Lung (tissue), 11 donors: ENCODE measurements at regions not wholly inside any gene's neighbourhood (a gene's known extent, or its start where the extent isn't known, plus 50 kb on each side); places are given as distances from the start of the nearest gene placed in this dataset.

Experiments used
- ATAC-seq: fragments of 200-7000 bp; cut with Tn5 transposase; one replicate; pipeline ENCODE4 v1.9.1; 2020; ENCODE audit warnings: moderate number of reproducible peaks; ENCODE audit not compliant: insufficient read depth, low FRiP score
- DNase-seq, 3 donors: peaks; one replicate each; pipeline ENCODE4 v3.0.0-alpha.2; 2013 to 2017
- H3K27ac ChIP-seq, 2 donors: one replicate each; pipeline ENCODE4 v1.5.1; 2013; ENCODE audit warnings: mild to moderate bottlenecking in 2 of 2, moderate library complexity in 2 of 2, control low read depth in 1 of 2, inconsistent platforms in 1 of 2, low read depth in 1 of 2, low read length in 1 of 2
- H3K27me3 ChIP-seq, 3 donors: one replicate each; pipeline ENCODE4 v1.5.1; 2013; ENCODE audit warnings: low read length in 2 of 3; ENCODE audit not compliant: control insufficient read depth in 3 of 3, insufficient read depth in 3 of 3
- H3K36me3 ChIP-seq, 4 donors: one replicate each; pipeline ENCODE4 v1.5.1; 2013; ENCODE audit warnings: low read length in 4 of 4, mild to moderate bottlenecking in 1 of 4, moderate library complexity in 1 of 4; ENCODE audit not compliant: control insufficient read depth in 4 of 4, insufficient read depth in 4 of 4
- H3K4me1 ChIP-seq, 5 donors: one replicate each; pipeline ENCODE4 v1.5.1; 2013; ENCODE audit warnings: low read length in 5 of 5, mild to moderate bottlenecking in 2 of 5, moderate library complexity in 1 of 5; ENCODE audit not compliant: control insufficient read depth in 5 of 5, insufficient read depth in 5 of 5
- H3K4me3 ChIP-seq: one replicate; pipeline ENCODE4 v1.5.1; 2013; ENCODE audit warnings: mild to moderate bottlenecking, control low read depth, moderate library complexity
- H3K9ac ChIP-seq, 2 donors: one replicate each; pipeline ENCODE4 v1.5.1; 2013; ENCODE audit warnings: low read length in 2 of 2, control low read depth in 1 of 2; ENCODE audit not compliant: insufficient read depth in 1 of 2
- H3K9me3 ChIP-seq, 4 donors: one replicate each; pipeline ENCODE4 v1.5.1; 2013; ENCODE audit warnings: low read length in 3 of 4, mild to moderate bottlenecking in 1 of 4, moderate library complexity in 1 of 4; ENCODE audit not compliant: control insufficient read depth in 4 of 4, insufficient read depth in 3 of 4
- CTCF ChIP-seq: IDR thresholded peaks from 2 replicates; pipeline ENCODE4 v1.5.1; 2012; ENCODE audit warnings: mild to moderate bottlenecking; ENCODE audit errors: control extremely low read depth, extremely low read depth
- WGBS, 2 donors: extraction: QIAGEN DNeasy Blood & Tissue Kit; methylation state at CpG; one replicate each; pipeline ENCODE4 v1.1.7; 2013; 5-methylcytosine and 5-hydroxymethylcytosine counted together
- donor health status: control.
- donor health status: control.
- donor health status: Bipolar disorder and iron deficiency.
- donor health status: healthy.
- donor health status: DM: yes; HTN: yes; CAD: no.

DNA sequence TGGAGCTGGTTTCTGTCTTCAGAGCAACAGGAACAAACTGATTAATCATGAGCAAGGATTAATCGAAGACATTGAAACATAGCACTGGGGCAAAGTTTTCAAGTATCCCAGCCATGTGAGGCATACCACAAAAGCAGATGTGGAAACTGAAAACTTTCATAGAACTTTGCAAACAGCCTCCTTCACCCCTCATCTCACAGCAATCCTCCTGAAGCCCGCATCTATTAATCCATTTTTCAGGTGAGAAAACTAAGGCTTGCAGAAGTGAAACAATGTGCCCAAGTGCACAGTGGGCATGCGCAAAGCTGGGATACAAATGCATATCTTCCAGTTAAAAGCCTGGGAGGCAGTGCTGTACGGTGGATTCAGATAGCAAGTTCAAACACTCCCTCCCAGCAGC, 58.6 kb upstream of the HMGXB4 start:
- TF ChIP-seq CTCF, result no peak
- 68 to 81% methylated on average over 4 of the region's 4 CpGs for WGBS, 2 donors
- no peak overlapping the region for H3K9ac ChIP-seq
- ATAC-seq (no peak), DNase-seq (no peak)
- no peaks in the 10 kb centered on the region for H3K4me1 ChIP-seq
- no peak overlapping the region for H3K4me3 ChIP-seq
- peaks cover 0 to 10% (median 3%) of the 10 kb centered on the region in 3 donors for H3K27me3 ChIP-seq
- H3K9me3 ChIP-seq, result no peaks in the 10 kb centered on the region
- H3K36me3 ChIP-seq, result no peaks in the 10 kb centered on the region
- no peak overlapping the region for H3K27ac ChIP-seq

DNA sequence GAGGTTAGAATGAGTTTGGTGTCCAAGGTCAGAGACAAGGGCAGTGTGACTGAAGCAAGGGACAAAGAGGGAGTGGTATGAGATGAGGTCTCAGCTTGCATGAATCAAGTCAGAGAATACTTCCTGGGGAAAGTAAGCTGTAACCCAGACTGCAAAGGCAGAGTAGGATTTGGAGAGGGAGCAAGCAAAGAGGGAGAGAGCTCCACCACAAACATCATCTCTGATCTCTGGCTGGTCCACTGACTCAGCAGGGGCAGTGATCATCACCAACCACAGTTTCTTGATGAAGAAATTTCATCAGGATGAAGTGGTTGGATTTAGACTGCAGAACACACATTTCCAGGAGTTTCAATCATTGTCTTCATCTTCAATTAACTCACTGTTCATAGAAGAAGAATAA, 54.9 kb upstream of the HMGXB4 start:
- H3K9me3 ChIP-seq, result no peaks in the 10 kb centered on the region
- DNase-seq, result no peak

GRCh38 chr22:35203583-35203982, 53.7 kb upstream of the HMGXB4 start:
- Histone ChIP-seq H3K9ac (no peak overlapping the region), H3K27me3 (peaks cover 0 to 6% (median 3%) of the 10 kb centered on the region in 3 donors), H3K9me3 (no peaks in the 10 kb centered on the region), H3K4me3 (no peak overlapping the region), H3K4me1 (no peaks in the 10 kb centered on the region), H3K27ac (no peak overlapping the region), H3K36me3 (no peaks in the 10 kb centered on the region)
- no peak for DNase-seq
- ATAC-seq, result no peak
- WGBS, 2 donors, result 80 to 93% methylated on average over 2 of the region's 2 CpGs
- no peak for TF ChIP-seq CTCF

More for the DNA sequence above, 54.9 kb upstream of the HMGXB4 start:
- no peak for ATAC-seq
- H3K4me1 ChIP-seq, result no peaks in the 10 kb centered on the region
- no peak overlapping the region for H3K27ac ChIP-seq
- peaks cover 0 to 10% (median 3%) of the 10 kb centered on the region in 3 donors for H3K27me3 ChIP-seq
- no peaks in the 10 kb centered on the region for H3K36me3 ChIP-seq
- no peak overlapping the region for H3K4me3 ChIP-seq
- H3K9ac ChIP-seq, result no peak overlapping the region
- TF ChIP-seq CTCF, result no peak
